ENCODE measurements at regions not wholly inside any gene's neighbourhood (a gene's known extent, or its start where the extent isn't known, plus 50 kb on each side); places are given as distances from the start of the nearest gene placed in this dataset.

DNA sequence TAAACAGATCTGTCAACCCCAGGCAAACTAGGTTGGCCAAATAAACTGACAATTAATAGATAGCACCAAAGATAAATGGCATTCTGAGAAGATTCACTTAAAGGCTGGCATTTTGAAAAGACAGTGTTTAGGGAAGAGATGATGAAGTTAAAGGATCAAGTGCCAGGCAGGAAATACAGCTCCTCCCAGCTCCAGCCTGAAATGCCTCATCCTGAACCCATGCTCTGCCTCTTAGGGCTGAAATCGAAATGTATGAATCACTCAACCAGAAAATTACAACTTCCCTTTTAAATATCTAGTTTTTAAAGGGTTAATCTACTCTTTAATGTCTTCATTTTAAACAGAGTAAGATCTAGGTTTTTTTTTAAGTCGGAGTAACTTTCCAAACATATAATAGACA, 171.2 kb upstream of the UBL3 start:
- Histone ChIP-seq H3K36me3 (no peaks in the 10 kb centered on the region), H3K4me1 (peaks cover 0 to 5% (median 0%) of the 10 kb centered on the region in 4 donors), H3K27me3 (no peaks in the 10 kb centered on the region), H3K9me3 (no peaks in the 10 kb centered on the region), H3K27ac (no peak overlapping the region), H3K4me3 (no peak overlapping the region)
- TF ChIP-seq EP300 (IDR thresholded peaks at IDR 0.05), result no peak
- TF ChIP-seq, protein P1, sequence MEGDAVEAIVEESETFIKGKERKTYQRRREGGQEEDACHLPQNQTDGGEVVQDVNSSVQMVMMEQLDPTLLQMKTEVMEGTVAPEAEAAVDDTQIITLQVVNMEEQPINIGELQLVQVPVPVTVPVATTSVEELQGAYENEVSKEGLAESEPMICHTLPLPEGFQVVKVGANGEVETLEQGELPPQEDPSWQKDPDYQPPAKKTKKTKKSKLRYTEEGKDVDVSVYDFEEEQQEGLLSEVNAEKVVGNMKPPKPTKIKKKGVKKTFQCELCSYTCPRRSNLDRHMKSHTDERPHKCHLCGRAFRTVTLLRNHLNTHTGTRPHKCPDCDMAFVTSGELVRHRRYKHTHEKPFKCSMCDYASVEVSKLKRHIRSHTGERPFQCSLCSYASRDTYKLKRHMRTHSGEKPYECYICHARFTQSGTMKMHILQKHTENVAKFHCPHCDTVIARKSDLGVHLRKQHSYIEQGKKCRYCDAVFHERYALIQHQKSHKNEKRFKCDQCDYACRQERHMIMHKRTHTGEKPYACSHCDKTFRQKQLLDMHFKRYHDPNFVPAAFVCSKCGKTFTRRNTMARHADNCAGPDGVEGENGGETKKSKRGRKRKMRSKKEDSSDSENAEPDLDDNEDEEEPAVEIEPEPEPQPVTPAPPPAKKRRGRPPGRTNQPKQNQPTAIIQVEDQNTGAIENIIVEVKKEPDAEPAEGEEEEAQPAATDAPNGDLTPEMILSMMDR (IDR thresholded peaks at IDR 0.05), result no peak
- no peak for TF ChIP-seq POLR2A (IDR thresholded peaks at IDR 0.05)
- 68 to 70% methylated on average over 2 of the region's 2 CpGs for WGBS, 2 donors
- DNase-seq (ENCODE audit: low spot score in 2 of 2), result no peak

DNA sequence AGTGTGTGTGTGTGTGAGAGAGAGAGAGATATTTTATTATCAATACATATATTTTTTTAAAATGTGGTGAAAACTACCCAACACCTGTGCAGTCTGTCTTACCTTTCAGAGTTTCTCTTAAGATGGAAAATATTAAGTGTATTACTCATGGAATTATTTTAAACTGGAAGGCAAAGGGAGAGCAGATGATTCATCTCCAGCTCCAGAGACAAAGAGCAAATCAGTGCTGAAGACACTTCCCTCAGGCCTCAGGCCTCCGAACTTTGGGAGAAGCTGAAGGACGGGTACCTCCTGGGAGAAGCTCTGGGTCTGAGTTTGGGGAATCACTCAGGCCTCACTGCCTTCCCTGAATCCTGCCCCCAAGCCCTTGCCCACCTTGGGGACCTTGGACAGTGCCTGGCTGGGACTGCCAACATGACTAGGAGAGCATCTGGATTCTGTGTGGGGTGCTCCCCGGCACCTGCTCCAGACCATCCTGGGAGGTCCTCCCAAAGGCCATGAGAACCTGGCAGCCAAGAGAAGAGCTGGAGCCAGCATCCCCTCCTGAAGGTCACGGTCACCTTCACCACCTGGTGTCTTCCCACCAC, 170.4 kb upstream of the UBL3 start:
- Histone ChIP-seq H3K9me3 (no peaks in the 10 kb centered on the region), H3K4me3 (no peak overlapping the region), H3K4me1 (peaks cover 0 to 5% (median 0%) of the 10 kb centered on the region in 4 donors), H3K27ac (no peak overlapping the region), H3K27me3 (no peaks in the 10 kb centered on the region), H3K36me3 (no peaks in the 10 kb centered on the region)
- no peak for TF ChIP-seq POLR2A (IDR thresholded peaks at IDR 0.05)
- TF ChIP-seq, protein P1 (IDR thresholded peaks at IDR 0.05), result no peak
- no peak for TF ChIP-seq EP300 (IDR thresholded peaks at IDR 0.05)
- WGBS, 2 donors, result 86 to 91% methylated on average over 4 of the region's 4 CpGs
- no peak for DNase-seq (ENCODE audit: low spot score in 2 of 2)

DNA sequence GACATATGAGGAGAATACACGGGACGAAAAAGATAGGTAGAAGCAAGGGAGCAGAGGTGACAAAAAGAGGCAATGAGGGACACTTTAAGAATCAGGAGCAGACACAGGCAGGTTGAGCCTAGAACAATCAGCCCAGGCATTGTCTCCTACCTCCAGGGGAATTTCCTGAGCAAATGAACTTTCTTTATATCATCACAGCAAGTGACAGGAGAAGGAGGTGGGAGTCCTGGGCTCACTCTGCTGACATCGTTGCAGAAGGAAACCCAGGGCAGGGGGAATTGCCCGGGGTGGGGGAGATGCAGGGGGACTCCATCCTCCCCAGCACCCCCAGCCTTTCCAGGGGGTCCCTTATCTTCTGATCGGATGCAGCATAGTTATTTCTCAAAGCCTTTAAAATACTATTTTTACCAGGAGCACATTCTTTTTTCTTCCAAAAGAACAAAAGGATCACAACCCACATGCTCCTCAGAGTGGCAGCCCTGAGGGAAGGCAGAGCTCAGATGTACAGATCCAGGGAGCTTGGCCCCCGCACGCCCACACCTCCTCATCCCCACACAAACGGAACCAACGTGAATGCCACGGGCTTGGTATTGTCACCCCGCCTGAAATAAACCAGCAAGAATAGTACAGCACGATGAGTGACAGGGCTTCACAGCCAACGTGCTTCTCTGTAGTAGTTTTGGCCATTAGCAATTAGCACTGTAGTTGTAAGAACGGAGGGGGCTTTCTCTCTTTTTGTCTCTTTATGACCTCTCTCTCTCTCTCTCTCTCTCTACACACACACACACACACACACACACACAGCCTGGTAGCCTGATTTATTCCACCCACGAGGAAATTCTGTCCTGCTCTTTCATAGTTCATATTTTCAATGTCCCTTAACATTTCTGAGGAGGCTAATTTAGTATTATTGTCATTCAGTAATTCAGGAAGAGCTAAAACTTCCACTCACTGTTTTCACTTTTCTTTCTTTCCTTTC, 169.5 kb upstream of the UBL3 start:
- Histone ChIP-seq H3K36me3 (no peaks in the 10 kb centered on the region), H3K27ac (no peak overlapping the region), H3K27me3 (no peaks in the 10 kb centered on the region), H3K4me3 (no peak overlapping the region), H3K4me1 (peaks cover 0 to 5% (median 0%) of the 10 kb centered on the region in 4 donors), H3K9me3 (no peaks in the 10 kb centered on the region)
- DNase-seq (ENCODE audit: low spot score in 2 of 2), result no peak
- 38 to 45% methylated on average over 15 of the region's 15 CpGs for WGBS, 2 donors
- TF ChIP-seq, protein P1 (IDR thresholded peaks at IDR 0.05), result no peak
- TF ChIP-seq EP300 (IDR thresholded peaks at IDR 0.05) (no peak), POLR2A (IDR thresholded peaks at IDR 0.05) (no peak)

- WGBS, 2 donors, result 62 to 69% methylated on average over 4 of the region's 4 CpGs
- H3K4me3 ChIP-seq, result no peak overlapping the region
- no peak for DNase-seq (ENCODE audit: low spot score in 2 of 2)
- no peaks in the 10 kb centered on the region for H3K36me3 ChIP-seq
- no peak overlapping the region for H3K27ac ChIP-seq
- no peaks in the 10 kb centered on the region for H3K9me3 ChIP-seq
- H3K4me1 ChIP-seq, result peaks cover 0 to 5% (median 0%) of the 10 kb centered on the region in 4 donors
- TF ChIP-seq, protein P1 (IDR thresholded peaks at IDR 0.05), result no peak
- TF ChIP-seq POLR2A (IDR thresholded peaks at IDR 0.05) (no peak), EP300 (IDR thresholded peaks at IDR 0.05) (no peak)
- no peaks in the 10 kb centered on the region for H3K27me3 ChIP-seq
Measured at GRCh38 chr13:30017880-30018279, 167.5 kb upstream of the UBL3 start.

GRCh38 chr13:30016398-30016797, 166.0 kb upstream of the UBL3 start:
- 61 to 62% methylated on average over 5 of the region's 5 CpGs for WGBS, 2 donors
- Histone ChIP-seq H3K9me3 (no peaks in the 10 kb centered on the region), H3K36me3 (no peaks in the 10 kb centered on the region), H3K4me1 (peaks cover 0 to 5% (median 0%) of the 10 kb centered on the region in 4 donors), H3K27ac (no peak overlapping the region), H3K27me3 (no peaks in the 10 kb centered on the region), H3K4me3 (no peak overlapping the region)
- peak in 1 of 2 donors; percentile 13 for DNase-seq (ENCODE audit: low spot score in 2 of 2)
- no peak for TF ChIP-seq POLR2A (IDR thresholded peaks at IDR 0.05)
- peak in 1 of 2 donors; percentile 53 for TF ChIP-seq EP300 (IDR thresholded peaks at IDR 0.05)

Measured in tibial nerve (tissue), 4 donors.